ENCODE measurements at regions not wholly inside any gene's neighbourhood (a gene's known extent, or its start where the extent isn't known, plus 50 kb on each side); places are given as distances from the start of the nearest gene placed in this dataset.

GRCh38 chr5:21125238-21125983 is 1137.4 kb upstream of the CDH18 start:
- H3K4me1 ChIP-seq (ENCODE audit: insufficient read depth) = no peaks in the 10 kb centered on the region
- no peak for TF ChIP-seq CTCF (IDR thresholded peaks at IDR 0.05)
- no peak for TF ChIP-seq EP300 (IDR thresholded peaks at IDR 0.05)
- TF ChIP-seq POLR2A (IDR thresholded peaks at IDR 0.05) = no peak
- no peak for DNase-seq
- 79 to 86% (median 80%) methylated on average over 3 of the region's 3 CpGs for WGBS, 3 donors
- peaks cover 2% of the 10 kb centered on the region for H3K27me3 ChIP-seq
- no peaks in the 10 kb centered on the region for H3K9me3 ChIP-seq
- no peak overlapping the region for H3K27ac ChIP-seq
- no peaks in the 10 kb centered on the region for H3K36me3 ChIP-seq
- intact Hi-C loops (cut with DNase I) = no loop called here
- no peak overlapping the region for H3K4me3 ChIP-seq

DNA sequence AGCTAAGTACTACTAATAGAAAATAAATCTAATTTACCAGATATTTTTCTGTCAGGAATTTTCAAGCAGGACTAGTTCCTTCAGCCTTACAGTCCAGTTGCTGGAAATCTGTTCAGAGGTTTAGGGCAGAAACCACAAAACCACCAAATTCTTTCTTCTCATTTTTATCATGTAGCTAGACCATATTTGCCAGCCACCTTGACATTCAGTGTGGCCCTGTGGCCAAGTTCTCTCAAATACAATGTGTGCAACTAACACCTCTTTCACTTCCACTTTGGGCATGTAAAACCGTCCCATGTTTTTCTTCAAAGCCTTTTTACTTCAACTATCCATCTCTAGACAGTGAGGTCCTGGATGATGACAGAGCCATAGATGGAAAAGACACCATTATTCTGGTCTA is 1133.2 kb upstream of the CDH18 start:
- no peaks in the 10 kb centered on the region for H3K36me3 ChIP-seq
- H3K27me3 ChIP-seq = peaks cover 2% of the 10 kb centered on the region
- intact Hi-C loops (cut with DNase I) = no loop called here

GRCh38 chr5:21097661-21098060 is 1109.7 kb upstream of the CDH18 start:
- TF ChIP-seq CTCF (IDR thresholded peaks at IDR 0.05) (no peak), POLR2A (IDR thresholded peaks at IDR 0.05) (no peak), EP300 (IDR thresholded peaks at IDR 0.05) (no peak)
- H3K4me1 ChIP-seq (ENCODE audit: insufficient read depth) = no peaks in the 10 kb centered on the region
- no peak overlapping the region for H3K4me3 ChIP-seq
- H3K36me3 ChIP-seq = no peaks in the 10 kb centered on the region
- WGBS, 3 donors = 81 to 88% (median 86%) methylated on average over 1 of the region's 1 CpG
- H3K9me3 ChIP-seq = no peaks in the 10 kb centered on the region
- intact Hi-C loops (cut with DNase I) = no loop called here
- no peaks in the 10 kb centered on the region for H3K27me3 ChIP-seq
- no peak for DNase-seq
- H3K27ac ChIP-seq = no peak overlapping the region

More for the DNA sequence above, 1133.2 kb upstream of the CDH18 start:
- H3K27ac ChIP-seq = no peak overlapping the region
- WGBS, 3 donors = 81 to 86% (median 82%) methylated on average over 1 of the region's 1 CpG
- no peaks in the 10 kb centered on the region for H3K9me3 ChIP-seq
- no peaks in the 10 kb centered on the region for H3K4me1 ChIP-seq (ENCODE audit: insufficient read depth)
- H3K4me3 ChIP-seq = no peak overlapping the region
- TF ChIP-seq EP300 (IDR thresholded peaks at IDR 0.05) (no peak), CTCF (IDR thresholded peaks at IDR 0.05) (no peak), POLR2A (IDR thresholded peaks at IDR 0.05) (no peak)
- DNase-seq = no peak

DNA sequence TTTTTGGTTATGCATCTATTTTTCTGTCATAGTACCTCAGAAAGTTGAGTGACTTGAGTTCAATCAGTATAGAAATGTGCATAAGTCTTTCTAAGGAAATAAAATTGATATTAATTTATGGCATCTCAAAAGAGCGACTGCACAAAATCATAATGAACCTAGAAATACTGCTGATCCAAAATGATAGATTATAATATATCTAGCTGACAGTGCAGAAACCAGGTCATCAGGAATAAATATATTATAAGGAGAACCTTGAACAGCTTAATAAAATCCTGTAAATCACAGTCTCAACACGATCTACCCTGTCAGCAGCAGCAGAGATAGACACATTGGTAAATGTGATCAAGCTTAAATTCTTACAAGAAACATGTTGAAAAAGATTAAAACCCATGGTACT is 1106.6 kb upstream of the CDH18 start:
- no peak for DNase-seq
- Histone ChIP-seq H3K27ac (no peak overlapping the region), H3K36me3 (no peaks in the 10 kb centered on the region), H3K4me1 (ENCODE audit: insufficient read depth) (no peaks in the 10 kb centered on the region), H3K9me3 (no peaks in the 10 kb centered on the region), H3K27me3 (no peaks in the 10 kb centered on the region), H3K4me3 (no peak overlapping the region)
- no peak for TF ChIP-seq CTCF (IDR thresholded peaks at IDR 0.05)
- intact Hi-C loops (cut with DNase I) = no loop called here
- 67 to 85% (median 77%) methylated on average over 2 of the region's 2 CpGs for WGBS, 3 donors
